HG02840 (cell line): ENCODE measurements at regions not wholly inside any gene's neighbourhood (a gene's known extent, or its start where the extent isn't known, plus 50 kb on each side); places are given as distances from the start of the nearest gene placed in this dataset.

Experiments
- ATAC-seq: cut with Tn5 transposase; IDR thresholded peaks from one replicate; pipeline ENCODE4 v1.9.1; 2021; ENCODE audit warnings: mild to moderate bottlenecking, moderate library complexity, moderate number of reproducible peaks; ENCODE audit not compliant: unreplicated experiment, low FRiP score

DNA sequence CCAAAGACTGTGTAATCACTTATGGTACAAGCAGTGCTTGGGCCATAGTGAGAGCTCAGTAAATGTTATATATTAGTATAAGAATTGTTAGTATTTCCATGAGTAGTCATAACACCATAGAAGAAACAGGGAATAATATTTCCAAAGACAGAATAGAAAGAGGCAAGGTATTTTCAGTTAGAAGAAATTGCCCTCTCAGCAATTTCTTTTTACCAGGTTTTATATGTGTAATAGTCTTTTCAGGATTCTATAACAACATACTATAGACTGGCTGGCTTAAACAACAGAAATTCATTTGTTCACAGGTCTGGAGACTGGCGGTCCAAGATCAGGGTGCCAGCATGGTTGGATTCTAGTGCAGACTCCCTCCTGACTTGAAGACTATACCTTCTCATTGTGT, 485.7 kb downstream of the FOXO1 start:
- ATAC-seq = no peak

DNA sequence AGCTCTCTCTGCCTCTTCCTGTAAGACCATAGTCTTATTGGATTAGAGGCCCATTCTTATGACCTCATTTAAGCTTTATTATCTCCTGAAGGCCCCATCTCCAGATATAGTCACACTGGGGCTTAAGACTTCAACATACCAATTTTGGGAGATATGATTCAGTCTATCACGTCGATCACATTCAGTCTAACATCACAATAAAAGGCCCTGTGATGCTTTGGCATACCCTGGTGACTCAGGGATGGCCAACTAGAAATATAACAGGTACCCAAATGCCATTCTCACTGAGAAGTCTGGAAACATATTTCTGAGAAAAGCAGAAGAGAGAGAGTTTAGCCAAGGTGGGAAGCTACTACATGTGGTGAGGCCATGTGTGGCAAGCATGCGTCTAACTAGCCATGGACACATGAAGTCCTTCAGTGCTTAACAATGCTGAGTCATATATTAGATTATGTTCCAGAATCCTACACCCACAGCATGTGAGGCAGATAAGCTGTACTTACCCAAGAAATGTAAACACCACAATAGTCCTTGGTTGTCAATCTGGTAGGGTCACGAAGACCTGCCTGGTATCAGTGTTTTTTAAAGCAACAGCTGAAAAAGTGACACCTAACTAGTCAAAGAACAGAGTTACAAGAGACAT, 485.1 kb downstream of the FOXO1 start:
- no peak for ATAC-seq

DNA sequence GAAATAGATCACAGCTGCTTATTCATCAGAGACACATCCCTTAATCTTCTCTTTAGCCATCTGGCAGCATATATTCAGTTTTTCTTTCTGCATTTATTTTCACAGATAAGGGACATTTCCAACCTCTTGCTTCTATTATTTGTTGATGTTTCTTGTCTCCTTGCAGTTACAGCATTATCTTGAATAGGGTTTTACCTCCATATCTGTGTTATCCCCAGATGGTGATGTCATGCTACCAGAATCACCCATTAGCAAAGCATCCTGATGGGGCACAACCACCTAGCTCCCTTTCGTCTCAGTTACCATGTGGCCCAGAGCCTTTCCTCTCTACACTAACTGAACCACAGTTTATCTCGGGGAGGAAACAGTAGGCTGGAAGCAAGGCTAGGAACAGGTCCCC, 483.9 kb downstream of the FOXO1 start:
- ATAC-seq = no peak

DNA sequence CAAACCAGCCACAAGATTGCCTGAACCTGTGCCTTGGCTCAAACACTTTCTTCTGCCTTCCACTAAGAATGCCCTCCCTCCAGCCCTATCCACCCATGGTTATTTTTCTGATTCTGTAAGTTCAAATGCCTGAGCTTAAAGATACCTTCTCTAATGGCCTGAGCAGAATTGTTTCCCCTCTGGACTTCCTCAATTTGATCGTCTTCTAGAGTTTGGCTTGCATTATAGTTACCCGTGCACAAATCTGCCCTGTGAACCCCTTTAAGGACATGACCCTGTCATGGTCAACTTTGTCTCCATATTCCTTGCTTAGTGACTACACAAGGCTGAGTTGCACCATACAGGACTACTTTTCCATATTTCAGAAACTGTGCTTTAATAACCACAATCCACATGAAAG, 481.0 kb downstream of the FOXO1 start:
- ATAC-seq = no peak

DNA sequence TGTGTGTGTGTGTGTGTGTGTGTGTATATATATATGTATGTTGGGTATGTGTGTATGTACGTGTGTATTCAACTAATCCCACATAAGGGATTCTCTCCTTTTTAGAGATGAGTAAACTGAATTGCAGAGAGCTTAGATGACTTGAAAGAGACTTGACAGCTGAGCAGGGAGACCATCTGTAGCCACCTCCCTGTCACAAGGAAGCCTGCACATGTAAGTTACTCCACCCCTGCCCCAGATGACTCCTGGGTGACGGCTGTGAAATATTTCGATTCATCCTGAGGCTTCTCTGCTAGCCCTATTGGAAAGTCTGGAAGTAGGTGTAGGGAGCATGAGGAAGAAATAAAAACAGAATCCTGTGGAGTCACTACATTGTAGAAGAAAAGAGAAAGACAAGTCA, 480.4 kb downstream of the FOXO1 start:
- no peak for ATAC-seq

DNA sequence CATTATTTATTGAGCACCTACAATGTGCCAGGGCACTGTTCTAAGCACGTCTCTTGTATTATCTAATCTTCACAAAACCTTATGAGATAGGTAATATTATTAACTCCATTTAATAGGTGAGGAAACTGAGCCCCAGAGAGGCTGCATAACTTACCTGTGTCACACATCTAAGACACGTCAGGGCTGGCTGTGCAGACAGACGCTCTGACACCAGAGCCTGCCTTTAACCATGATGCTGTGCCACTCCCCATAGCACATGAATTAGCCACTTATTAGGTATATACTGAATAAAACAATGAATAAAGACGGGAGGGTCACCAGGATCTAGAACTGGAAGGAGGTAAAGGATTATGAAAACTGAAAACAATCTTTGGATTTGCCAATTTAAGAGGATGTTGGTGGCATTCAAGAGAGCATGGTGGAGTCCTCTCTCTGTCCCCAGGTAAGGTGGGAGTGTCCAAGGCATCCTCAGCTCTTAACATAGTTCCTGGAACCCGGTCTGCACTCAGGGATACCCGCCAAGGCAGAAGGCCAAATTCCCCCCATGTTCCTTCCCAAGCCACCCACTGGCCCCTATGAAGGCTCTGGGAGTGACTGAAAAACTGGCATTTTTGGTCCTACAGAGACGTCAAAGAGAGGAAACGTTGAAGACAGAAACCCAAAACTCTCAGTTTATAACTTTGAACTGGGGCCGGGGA, 479.7 kb downstream of the FOXO1 start:
- ATAC-seq = no peak

DNA sequence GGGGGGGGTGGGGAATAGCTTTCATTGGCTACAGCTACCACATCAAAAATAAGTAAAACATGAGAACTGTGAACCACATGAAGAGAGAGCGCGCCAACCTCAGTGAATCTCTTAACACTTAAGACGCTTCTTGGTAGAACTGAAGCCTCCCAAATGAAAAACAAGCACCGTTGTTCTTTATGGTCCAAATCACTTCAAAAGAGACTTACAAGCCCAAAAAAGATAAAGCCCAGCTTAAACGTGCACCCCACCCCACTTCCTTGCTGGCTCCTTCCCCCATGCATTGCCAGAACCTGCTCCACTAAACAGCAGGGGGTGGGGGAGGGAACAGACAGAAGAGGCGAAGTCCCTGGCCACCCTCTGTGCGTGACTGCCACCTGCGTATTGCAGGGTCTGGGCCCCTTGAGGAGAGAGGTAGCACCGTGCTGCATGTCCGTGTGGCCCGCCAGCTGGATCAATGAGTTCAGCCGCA, 479.1 kb downstream of the FOXO1 start:
- ATAC-seq = no peak

DNA sequence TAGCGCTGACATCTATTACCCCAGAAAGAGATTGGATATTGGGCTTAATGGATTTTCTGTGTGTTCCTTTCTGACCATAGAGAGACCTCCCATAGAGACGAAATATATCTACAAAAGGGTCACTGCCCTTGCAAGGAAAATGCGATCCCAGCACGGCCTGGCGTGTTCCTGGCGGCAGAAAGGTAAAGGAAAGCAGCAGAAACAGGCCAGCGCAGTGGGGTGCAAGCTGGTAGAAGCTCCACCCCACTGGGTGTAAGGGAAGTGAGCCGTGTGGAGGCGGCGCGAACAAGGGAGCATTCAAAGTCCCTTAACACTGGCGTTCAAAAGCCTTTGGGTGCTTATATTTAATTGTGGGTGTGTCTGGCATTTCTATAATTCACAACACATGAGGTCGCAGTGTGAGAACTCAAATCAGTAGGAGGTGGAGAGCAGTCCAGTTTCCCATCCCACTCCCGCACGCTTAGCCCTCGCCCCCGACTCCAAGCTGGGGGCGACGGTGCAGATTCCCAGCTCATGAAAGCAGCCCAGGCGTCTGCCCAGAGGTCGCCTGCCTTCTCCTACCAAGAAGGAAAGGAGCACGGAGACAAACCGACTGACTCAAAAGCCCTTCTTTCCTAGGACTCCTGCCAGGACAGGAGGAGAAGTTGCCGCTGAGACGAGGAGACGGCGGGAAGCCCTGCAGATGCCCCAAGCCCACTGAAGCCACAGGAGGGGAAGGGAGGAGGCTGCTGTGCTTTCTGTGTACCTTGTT, 478.4 kb downstream of the FOXO1 start:
- no peak for ATAC-seq

DNA sequence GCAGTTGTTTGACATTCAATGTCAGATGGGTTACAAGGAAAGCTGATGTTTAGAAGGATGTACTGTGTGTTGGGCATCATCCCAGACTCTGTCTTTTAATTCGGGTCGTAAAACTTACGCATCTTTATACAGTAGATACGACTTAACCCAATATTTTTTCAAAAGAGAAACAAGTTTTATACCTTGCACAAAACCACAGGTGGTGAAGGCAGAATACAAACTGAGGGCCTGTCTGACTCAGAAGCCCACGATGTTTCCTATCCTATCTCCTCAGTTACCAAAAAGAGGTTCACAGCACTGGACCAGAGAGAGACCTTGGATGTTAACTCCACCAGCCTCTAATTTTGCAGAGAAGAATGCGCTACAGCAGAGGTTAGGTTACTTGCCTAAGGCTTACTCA, 477.0 kb downstream of the FOXO1 start:
- ATAC-seq = no peak

DNA sequence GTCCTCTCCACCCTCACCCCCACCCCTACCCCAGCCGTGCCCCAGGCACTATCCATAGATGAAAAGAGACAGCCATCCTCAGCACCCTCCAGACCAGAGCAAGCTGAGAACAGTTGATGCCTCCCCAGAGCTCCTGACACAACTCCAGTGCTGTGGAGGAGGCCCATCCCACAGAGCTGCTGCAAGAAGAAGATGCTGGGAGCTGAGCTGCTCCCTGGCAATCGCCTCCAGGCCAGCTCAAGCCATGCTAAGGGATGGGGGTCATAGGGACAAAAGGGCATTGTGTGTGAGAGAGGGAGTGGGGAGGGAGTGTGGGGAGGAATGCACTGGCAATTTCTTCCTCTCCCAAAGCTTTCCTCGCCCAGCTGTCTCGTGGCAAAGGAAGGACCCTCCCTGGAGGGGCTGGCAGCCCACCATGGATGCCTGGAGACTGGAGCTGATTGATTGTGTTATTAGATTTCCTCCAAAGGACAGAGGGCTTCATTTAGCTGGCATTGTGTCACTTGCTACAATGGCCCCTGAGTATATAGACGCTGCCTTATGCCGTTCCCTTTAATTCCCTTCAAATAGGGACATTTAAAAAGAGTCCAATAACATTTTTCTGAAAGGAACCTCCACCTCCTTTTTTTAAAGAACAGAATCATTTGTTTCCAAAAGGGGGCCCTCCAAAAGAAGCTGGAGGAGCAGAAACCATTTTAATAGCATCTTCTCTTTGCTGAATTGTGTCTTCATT, 476.4 kb downstream of the FOXO1 start:
- no peak for ATAC-seq

DNA sequence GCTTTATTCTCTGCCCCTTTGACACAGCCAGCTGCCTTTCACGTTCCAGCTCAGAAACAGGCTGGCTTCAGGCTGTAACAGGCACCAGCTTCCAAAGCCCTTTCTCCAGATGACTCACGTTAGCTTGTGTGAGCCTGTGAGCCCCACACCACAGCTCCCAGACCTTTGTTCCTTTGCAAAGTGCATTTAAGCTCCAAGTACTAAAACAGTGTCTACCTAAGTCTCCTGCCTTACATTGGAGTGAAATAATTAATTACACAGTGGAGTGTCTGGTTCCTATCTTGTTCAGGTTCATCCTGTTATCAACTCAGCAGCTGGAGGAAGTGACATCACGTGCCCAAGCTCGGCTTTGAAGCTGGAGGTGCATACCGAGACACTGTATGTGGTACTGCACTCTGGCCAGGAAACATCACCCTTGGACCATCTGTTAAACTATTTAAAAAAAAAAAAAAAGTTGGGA, 475.8 kb downstream of the FOXO1 start:
- ATAC-seq = no peak

DNA sequence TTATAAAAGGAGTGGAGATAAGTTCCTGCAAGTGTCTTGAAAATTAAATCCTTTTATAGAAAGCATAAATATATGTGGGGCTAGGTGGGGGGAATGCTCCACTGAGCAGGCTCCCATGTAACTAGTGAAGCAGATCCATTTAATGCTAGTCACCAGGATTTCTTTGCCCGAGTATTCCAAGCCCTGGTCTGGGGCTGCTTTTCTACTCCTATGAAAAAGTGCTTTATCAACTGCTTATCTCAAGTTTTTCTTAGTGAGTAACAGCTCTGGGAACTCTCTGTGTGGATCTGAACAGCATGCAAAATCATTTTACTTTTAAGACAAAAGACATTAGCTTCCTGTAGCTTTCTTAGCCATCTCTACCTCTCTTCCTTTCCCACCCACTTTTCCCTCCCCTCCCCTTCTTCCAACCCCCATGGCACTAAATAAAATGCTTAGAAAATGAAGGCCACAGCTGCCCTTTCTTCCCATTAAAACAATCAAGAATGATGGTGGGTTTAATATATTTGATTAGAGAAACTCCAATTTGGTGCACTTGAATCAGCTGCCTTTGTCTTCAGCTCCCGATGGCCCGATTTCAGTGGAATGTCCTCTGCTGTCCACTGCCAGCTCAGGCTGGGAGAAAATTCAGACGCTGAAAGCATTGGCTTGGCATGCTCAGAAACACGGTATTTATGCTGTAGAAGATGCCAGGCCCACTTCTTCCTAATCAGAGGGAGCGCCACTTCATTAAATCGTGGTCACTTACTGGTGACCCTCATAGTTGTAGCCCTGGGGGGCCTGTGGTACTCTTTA, 475.1 kb downstream of the FOXO1 start:
- ATAC-seq = no peak

DNA sequence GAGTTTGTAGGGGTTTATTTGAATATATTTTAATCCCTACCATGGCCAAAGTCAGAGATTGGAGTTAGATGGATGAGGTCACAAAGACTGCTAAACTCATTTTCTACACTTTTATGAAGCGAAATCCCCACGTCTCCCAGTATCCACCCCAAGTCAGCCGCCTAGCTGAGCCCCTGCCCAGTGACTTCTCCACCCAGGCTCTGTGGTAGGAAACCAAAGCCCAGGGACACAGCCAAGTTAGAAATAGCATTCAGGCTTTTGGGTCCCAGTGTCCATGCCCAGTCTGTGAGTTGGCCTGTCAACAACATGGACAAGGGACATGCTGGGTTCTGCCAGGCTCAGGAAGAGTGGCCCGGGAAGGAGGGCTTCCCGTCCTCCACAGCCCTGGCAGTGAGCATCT, 474.0 kb downstream of the FOXO1 start:
- no peak for ATAC-seq

DNA sequence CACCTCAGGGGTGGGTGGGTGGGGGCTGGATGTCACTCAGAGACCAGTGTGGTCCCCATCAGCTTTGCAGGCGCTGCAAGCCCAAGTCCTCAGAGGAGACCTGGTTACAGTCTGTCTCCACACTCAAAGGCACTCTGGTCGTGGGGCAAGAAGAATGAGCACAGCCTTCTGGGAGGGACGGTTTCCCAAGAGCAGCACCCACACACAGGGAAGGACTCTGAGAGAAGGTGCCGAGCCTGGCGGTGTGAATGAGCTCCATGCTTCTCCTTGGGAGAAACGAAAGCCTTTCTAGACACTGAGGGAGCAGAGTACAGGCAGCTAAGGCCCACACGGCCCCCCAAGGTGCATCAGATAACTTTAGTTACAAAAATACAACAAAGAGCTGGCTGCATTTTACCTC, 473.6 kb downstream of the FOXO1 start:
- no peak for ATAC-seq

DNA sequence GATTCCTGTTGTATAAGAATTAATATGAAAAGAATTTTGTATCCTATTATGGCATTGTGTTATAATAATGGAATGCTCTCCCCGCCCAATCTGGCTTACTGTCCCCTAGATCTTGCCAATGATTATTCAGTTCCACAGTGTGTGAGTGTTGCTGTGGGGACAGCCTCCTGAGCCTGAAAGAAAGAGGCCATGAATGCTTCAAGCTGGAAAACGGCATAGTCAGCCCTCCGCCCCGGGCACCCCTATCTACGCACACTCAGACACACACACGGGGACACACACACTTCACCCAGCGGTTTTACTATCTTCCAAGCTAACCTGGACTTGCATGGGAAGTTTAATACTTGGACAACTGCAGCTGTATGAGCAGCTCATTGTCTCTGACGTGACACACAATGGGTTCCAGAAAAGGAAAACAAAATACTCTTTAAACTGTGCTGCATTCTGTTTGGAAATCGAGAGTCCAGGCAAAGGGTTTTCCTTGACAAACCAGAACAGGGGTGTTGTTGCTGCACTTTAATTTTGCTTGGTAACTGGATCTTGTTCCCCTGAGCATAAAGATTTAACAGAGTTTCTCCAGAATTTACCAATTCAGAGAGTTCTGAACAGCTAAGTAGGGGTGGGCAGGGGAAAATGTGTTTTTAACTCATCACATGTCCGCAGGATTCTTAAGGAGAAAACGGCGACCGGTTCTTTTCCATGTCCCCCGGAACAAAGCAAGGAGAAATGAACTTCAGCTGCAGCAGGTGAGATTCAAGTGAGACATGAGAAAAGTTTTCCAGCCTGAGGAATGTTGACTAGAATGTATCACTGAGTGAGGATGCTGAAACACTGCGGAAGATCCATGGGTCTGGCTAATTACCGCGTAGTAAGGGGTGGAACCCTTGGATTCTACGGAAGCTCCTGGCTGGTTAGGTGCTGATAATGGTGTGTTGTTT, 472.9 kb downstream of the FOXO1 start:
- no peak for ATAC-seq

DNA sequence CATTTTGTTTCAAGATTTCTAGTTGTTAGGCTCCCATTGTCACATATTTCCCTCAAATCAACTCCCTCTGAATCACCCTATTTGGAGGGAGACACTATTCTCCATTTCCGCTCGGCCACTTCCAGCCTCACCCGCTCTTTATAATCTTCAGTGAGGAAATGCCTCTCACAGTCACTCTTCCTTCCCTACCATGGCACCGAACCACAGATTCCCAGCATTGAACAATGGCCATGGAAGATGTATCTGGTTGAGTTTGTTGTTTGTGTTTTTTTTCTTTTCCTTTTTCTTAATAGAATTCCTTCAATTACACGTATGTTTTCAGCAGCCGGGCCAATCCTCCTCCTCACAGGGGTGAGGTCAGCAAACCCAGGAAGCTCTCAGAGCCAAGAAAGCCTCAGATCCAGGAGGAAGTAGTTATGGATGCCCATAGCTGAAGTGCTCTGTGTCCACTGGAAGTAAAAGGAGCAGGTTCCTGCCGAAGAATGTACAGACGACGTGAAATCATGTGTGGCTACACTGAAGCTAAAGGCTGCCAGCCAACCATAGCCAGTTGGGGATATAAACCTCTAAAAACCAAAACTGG, 472.1 kb downstream of the FOXO1 start:
- ATAC-seq = no peak

DNA sequence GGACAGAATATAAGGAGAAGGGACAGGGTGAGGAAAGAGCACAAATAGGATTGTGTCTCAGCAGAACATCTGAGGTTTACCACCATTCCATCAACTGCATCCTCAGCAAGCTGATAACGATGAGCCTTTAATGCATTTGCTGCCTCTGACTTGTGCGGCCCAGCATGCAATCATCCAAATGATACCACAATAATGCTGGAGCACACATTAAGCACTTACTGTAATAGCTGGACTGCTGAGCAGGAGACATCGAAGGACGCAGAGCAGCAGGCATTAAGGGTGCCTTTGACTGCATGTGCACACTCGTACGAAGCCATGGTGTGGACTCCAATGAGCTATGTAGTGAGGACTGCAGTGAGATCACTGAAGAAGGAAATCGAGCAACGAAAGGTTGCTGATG, 469.4 kb downstream of the FOXO1 start:
- ATAC-seq = no peak

DNA sequence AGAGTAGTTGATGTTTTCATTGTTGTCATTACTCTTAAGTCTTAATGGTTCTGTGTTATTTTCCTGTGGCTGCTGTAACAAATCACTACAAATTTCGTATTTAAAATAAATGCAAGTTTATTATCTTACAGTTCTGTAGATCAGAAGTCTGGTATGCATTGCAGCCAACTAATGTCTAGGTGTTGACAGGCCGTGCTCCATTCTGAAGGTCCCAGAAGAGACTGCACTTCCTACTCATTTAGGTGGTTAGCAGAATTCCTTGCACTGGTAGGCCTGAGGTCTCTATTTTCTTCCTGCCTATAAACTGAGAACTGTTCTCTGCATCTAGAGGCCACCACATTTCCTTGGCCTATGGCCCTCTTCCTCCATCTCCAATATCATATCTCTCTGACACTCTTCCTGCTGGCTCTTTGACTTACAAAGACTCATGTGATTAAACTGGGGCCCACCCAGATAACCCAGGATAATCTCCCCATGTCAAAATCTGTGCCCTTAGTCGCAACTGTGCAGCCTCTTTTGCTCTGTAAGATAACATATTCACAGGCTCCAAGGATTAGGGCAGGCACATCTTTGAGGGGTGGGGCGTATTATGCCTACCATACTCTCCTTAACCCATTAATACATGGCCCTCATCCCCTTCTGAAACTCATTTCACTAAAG, 468.4 kb downstream of the FOXO1 start:
- no peak for ATAC-seq
